Activated CD4-positive, alpha-beta memory T cell treated with anti-CD3 and anti-CD28 coated beads, Interleukin-2, amount 10 ng/mL, durations not matched to agents 7 days and 5 days (primary cell): ENCODE measurements at regions not wholly inside any gene's neighbourhood (a gene's known extent, or its start where the extent isn't known, plus 50 kb on each side); places are given as distances from the start of the nearest gene placed in this dataset.

Experiments used
- CTCF ChIA-PET: fragments of 350-600 bp; sonication (Branson Sonifier 250); formaldehyde crosslinking; loops from one replicate; lab custom pipeline; 2021; ENCODE audit warnings: antibody characterized with exemption, inconsistent platforms; lab: Charles Lee
- POLR2A ChIA-PET: fragments of 350-600 bp; sonication (Branson Sonifier 250); formaldehyde crosslinking; loops from one replicate; lab custom pipeline; 2021; ENCODE audit warnings: antibody characterized with exemption; lab: Charles Lee
- DNase-seq: peaks from one replicate; pipeline ENCODE4 v3.0.0-alpha.2; 2020
- H3K27ac Mint-ChIP-seq: one replicate; pipeline ENCODE4 v1.8.0; 2021; ENCODE audit warnings: mild to moderate bottlenecking, mixed read lengths
- H3K27me3 Mint-ChIP-seq: one replicate; pipeline ENCODE4 v1.8.0; 2021; ENCODE audit warnings: mixed read lengths
- H3K36me3 Mint-ChIP-seq: one replicate; pipeline ENCODE4 v1.8.0; 2021; ENCODE audit warnings: low read depth, mixed read lengths
- H3K4me1 Mint-ChIP-seq: one replicate; pipeline ENCODE4 v1.8.0; 2021; ENCODE audit warnings: mixed read lengths
- H3K4me3 Mint-ChIP-seq: one replicate; pipeline ENCODE4 v1.8.0; 2021; ENCODE audit warnings: mild to moderate bottlenecking, mixed read lengths
- H3K9me3 Mint-ChIP-seq: one replicate; pipeline ENCODE4 v1.8.0; 2021; ENCODE audit warnings: mixed read lengths

DNA sequence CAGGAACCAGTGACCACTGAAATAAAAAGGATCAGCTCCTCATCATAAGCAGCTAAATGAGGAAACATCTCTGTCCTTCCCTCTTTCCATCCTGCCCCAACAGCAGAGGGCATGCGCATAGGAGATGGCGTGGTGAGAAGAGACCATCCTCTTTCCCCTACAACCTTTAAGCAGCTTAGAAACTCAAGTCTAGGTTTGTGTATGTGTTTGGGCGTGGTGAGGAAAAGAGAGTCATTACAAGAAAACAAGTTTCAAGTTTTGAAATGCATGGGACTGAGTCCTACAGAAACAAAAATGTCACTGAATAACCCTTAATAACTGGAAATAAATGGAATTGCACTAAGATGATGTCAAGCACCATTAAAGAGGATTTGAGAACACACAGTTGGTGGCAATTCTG, 96.4 kb upstream of the IL12B start:
- Mint-ChIP-seq H3K4me1 (peaks cover 51% of the 10 kb centered on the region), H3K27ac (peak overlapping the region; percentile 66), H3K9me3 (peaks cover 3% of the 10 kb centered on the region), H3K4me3 (no peak overlapping the region), H3K36me3 (peaks cover 26% of the 10 kb centered on the region), H3K27me3 (peaks cover 28% of the 10 kb centered on the region)
- no peak for DNase-seq
- ChIA-PET CTCF (interaction anchor here (1.0 to 1.3 kb wide), 4 partner anchors 8 to 94 kb away, joined by 3 to 7 read pairs (median 4); no protein-coding TSS in a partner anchor), POLR2A (interaction anchor here (0.6 to 3.7 kb wide), 5 partner anchors 15 to 218 kb away, joined by 3 to 27 read pairs (median 4); no protein-coding TSS in a partner anchor)

DNA sequence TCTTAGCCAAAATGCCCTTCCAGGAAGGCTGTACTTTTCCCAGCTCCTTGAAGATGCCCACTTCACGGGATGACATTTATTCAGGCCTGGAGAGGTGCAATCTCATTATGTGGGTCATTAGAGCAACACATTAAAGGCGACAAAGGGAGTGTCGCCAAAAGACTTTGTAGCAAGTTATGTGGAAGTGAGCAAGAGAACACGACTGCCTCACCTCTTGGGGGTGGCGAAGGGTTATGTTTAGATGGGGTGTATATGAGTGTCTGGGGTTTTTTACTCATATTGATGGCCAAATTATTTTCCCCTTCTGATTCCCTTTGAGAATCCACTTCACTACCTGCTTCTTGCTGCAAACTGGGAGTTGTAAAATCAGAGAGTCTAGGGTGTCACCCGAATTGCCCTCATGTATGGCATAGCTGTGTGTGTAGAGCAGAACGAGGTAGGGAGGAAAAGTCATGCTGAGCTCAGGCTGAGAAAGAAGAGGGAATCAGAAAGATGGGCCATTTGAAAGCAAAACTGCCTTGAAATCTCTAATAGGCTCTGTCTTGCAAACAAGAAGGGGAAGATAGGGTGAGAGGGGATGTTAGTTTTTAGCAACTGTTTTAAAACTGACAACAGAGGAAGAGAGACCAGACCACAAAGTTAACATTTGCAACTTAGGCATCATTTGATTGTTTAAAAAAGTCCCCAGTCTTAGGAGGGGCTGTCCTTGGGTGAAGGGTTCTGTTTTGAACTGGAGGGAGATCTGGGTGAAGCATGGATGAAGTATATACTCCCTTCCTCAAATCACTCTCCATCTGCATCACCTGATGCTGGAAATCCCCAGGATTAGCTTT, 97.1 kb upstream of the IL12B start:
- peaks cover 54% of the 10 kb centered on the region for H3K4me1 Mint-ChIP-seq
- ChIA-PET CTCF (interaction anchor here (1.0 to 1.3 kb wide), 4 partner anchors 8 to 95 kb away, joined by 3 to 7 read pairs (median 4); no protein-coding TSS in a partner anchor), POLR2A (interaction anchor here (1.1 to 3.7 kb wide), 5 partner anchors 15 to 219 kb away, joined by 4 to 27 read pairs (median 5); no protein-coding TSS in a partner anchor)
- H3K9me3 Mint-ChIP-seq: peaks cover 3% of the 10 kb centered on the region
- peak overlapping the region; percentile 66 for H3K27ac Mint-ChIP-seq
- H3K27me3 Mint-ChIP-seq: peaks cover 32% of the 10 kb centered on the region
- no peak for DNase-seq
- peaks cover 26% of the 10 kb centered on the region for H3K36me3 Mint-ChIP-seq
- no peak overlapping the region for H3K4me3 Mint-ChIP-seq

DNA sequence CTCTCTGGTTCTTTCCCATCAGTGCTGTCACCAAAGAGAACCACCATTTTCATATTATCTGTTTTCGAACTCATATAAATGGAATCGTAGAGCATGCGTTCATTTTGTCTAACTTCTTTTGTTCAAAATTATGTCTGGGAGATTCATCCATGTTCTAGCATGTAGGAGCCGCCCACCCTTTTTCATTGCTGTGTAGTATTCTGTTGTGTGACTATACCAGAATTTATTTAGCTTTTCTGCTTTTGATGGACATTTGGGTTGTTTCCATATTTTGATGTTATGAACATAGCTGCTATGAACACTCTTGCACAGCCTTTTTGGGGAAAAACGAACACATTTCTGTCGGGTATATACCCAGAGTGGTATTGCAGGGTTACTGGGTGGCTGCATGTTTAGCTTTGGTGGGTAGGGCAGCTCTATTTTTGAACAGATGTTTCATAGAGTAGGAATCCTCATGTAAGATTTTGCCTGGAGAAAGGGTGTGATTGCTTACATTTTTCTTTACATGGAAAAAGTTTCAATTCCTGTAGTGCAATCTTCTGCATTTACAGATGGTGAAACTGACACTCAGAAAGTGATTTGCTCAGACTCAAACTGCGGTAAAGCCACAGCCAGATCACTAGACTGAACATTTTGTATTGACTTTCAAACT, 100.2 kb upstream of the IL12B start:
- peaks cover 49% of the 10 kb centered on the region for H3K27me3 Mint-ChIP-seq
- ChIA-PET CTCF (interaction anchor here (1.0 to 2.5 kb wide), 3 partner anchors 11 to 557 kb away, joined by 3 to 7 read pairs (median 4); no protein-coding TSS in a partner anchor), POLR2A (interaction anchor here (0.9 to 2.6 kb wide), 3 partner anchors 18 to 93 kb away, joined by 3 to 12 read pairs (median 3); no protein-coding TSS in a partner anchor)
- H3K27ac Mint-ChIP-seq: no peak overlapping the region
- H3K36me3 Mint-ChIP-seq: peaks cover 16% of the 10 kb centered on the region
- H3K4me3 Mint-ChIP-seq: no peak overlapping the region
- H3K9me3 Mint-ChIP-seq: peaks cover 3% of the 10 kb centered on the region
- peaks cover 48% of the 10 kb centered on the region for H3K4me1 Mint-ChIP-seq
- no peak for DNase-seq

DNA sequence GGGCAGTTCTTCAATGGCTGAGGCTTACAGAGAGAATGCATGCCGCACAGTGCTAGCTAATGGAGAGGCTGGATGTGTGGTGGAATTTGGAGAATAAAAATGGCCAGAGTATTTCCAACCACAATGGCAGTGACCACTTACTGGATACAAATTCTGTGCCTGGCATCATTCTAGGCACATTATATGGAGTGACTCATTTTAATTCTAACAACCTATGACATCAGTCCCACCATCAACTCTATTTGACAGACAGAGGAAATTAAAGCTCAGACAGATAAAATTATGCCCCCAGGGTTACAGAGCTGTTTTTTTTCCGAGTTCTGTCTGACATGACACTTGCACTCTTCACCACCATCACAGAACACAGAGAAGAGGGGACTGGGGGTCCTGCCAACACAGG, 105.6 kb upstream of the IL12B start:
- no peak overlapping the region for H3K4me3 Mint-ChIP-seq
- no peak overlapping the region for H3K27ac Mint-ChIP-seq
- ChIA-PET CTCF (no interaction called here), POLR2A (interaction anchor here (1.4 kb wide), 1 partner anchor 96 kb away, joined by 3 read pairs; no protein-coding TSS in a partner anchor)
- no peak for DNase-seq
- H3K9me3 Mint-ChIP-seq: no peaks in the 10 kb centered on the region
- H3K4me1 Mint-ChIP-seq: peaks cover 15% of the 10 kb centered on the region
- H3K27me3 Mint-ChIP-seq: peaks cover 68% of the 10 kb centered on the region
- no peaks in the 10 kb centered on the region for H3K36me3 Mint-ChIP-seq

DNA sequence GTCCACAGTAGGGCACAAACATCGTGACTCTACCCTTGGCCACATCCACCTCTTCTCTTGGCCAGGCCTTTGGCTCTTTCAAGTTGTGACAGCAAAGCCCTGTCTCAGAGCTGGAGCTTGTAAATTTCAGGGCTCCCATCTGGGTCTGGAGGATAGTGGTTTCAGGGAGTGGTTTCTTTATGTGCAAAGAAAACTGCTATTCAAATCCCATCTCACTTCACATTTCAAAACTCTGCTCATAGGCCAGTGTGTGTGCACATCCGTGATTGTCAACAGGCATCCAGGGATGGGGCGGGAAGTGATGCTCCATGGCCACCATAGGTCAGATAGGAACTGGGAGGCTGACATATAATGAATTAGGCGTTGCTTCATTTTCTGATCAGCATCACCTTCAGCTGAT, 107.8 kb upstream of the IL12B start:
- Mint-ChIP-seq H3K27ac (no peak overlapping the region), H3K4me1 (peaks cover 5% of the 10 kb centered on the region), H3K9me3 (no peaks in the 10 kb centered on the region), H3K4me3 (no peak overlapping the region), H3K36me3 (no peaks in the 10 kb centered on the region), H3K27me3 (peaks cover 61% of the 10 kb centered on the region)
- ChIA-PET CTCF (no interaction called here), POLR2A (no interaction called here)
- no peak for DNase-seq

DNA sequence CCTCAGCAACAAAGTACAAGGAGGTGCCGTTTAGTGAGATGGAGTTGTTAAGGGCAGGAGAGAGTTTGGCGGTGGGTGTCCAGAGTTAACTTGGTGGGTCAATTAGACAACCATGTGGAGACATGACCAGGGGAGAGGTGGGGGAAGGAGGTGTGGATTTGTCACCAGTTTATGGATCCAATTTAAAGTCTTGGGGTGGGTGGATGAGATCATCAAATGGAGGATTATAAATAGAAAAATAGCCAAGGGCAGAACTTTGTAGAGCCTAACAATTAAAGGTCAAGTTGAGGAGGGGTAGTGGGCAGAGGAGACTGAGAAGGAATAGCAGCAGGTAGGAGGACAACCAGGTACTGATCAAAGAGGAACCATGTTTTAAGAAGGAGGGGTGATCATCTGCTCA, 108.7 kb upstream of the IL12B start:
- ChIA-PET POLR2A (no interaction called here), CTCF (no interaction called here)
- DNase-seq: no peak
- no peak overlapping the region for H3K4me3 Mint-ChIP-seq
- no peak overlapping the region for H3K27ac Mint-ChIP-seq
- no peaks in the 10 kb centered on the region for H3K36me3 Mint-ChIP-seq
- no peaks in the 10 kb centered on the region for H3K9me3 Mint-ChIP-seq
- H3K27me3 Mint-ChIP-seq: peaks cover 55% of the 10 kb centered on the region
- peaks cover 5% of the 10 kb centered on the region for H3K4me1 Mint-ChIP-seq

DNA sequence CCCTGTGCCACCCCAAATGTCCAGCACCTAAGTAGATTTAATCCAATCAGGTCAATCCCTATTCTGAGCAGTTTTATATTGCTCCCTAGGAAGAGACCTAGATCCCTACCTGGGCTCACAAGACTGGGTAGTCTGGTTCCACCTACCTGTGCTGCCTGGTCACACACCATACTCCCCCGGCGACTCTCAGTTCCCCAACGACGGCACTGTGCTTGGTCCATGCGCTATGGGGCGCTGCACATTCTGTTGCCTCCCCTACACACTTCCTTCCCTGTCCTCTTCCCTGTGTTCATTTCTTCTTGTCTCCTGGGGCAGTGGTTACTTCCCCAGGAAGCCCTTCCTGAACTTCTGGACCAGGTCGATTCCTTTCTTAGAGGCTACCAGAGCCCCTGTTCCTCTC, 109.9 kb upstream of the IL12B start:
- Mint-ChIP-seq H3K4me3 (no peak overlapping the region), H3K36me3 (no peaks in the 10 kb centered on the region), H3K9me3 (no peaks in the 10 kb centered on the region), H3K4me1 (peaks cover 7% of the 10 kb centered on the region), H3K27me3 (peaks cover 57% of the 10 kb centered on the region), H3K27ac (no peak overlapping the region)
- ChIA-PET POLR2A (no interaction called here), CTCF (interaction anchor here (0.8 to 2.0 kb wide), 3 partner anchors 8 to 100 kb away, joined by 3 to 7 read pairs (median 4); no protein-coding TSS in a partner anchor)
- no peak for DNase-seq

DNA sequence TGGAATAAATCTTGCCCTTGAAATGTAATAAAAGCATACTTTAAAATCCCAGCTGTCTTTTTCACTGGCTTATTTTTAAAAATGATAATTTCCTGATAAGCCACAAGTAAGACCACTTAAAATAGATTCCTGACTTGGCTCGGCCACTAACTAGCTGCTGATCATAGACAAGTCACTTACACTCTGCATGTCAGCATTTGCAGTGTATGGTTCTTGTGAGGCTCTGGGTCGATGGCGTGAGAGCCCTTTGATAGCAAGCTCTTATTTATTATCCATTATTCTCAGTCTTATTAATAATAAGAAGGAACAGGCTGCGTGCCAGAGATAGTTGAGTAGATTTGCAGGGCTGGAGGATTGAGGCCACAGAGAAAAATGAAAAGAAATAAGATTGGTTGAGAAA, 110.7 kb upstream of the IL12B start:
- H3K9me3 Mint-ChIP-seq: no peaks in the 10 kb centered on the region
- H3K4me1 Mint-ChIP-seq: peaks cover 7% of the 10 kb centered on the region
- H3K36me3 Mint-ChIP-seq: no peaks in the 10 kb centered on the region
- H3K4me3 Mint-ChIP-seq: no peak overlapping the region
- DNase-seq: no peak
- peaks cover 59% of the 10 kb centered on the region for H3K27me3 Mint-ChIP-seq
- CTCF ChIA-PET: interaction anchor here (0.6 to 5.1 kb wide), 9 partner anchors 9 to 948 kb away, joined by 3 to 27 read pairs (median 5); partner anchors contain the start of gene IL12B
- POLR2A ChIA-PET: no interaction called here
- H3K27ac Mint-ChIP-seq: no peak overlapping the region

DNA sequence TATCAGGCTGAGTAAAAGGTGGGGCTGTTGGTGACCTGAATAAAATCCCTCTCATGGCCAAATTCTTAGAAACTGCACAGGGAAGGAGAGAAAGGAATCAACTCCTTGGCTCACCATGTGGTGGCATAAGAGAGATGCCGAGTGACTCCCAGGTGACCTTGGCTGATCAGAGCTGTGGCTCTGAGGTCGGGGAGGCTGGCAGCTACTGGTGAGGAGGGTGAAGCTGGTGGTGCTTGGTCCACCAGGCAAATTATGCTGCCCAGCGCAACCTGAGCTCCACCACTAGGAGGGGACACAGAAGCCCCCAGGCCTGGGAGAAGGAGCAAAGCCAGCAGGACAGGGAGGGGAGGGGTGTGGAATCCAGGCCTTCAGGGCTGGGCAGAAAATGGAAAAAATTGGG, 111.2 kb upstream of the IL12B start:
- DNase-seq: no peak
- ChIA-PET POLR2A (no interaction called here), CTCF (interaction anchor here (0.6 to 5.1 kb wide), 8 partner anchors 10 to 948 kb away, joined by 3 to 27 read pairs (median 5); partner anchors contain the start of gene IL12B)
- no peaks in the 10 kb centered on the region for H3K36me3 Mint-ChIP-seq
- H3K4me3 Mint-ChIP-seq: no peak overlapping the region
- H3K27ac Mint-ChIP-seq: no peak overlapping the region
- H3K9me3 Mint-ChIP-seq: no peaks in the 10 kb centered on the region
- peaks cover 7% of the 10 kb centered on the region for H3K4me1 Mint-ChIP-seq
- H3K27me3 Mint-ChIP-seq: peaks cover 60% of the 10 kb centered on the region

DNA sequence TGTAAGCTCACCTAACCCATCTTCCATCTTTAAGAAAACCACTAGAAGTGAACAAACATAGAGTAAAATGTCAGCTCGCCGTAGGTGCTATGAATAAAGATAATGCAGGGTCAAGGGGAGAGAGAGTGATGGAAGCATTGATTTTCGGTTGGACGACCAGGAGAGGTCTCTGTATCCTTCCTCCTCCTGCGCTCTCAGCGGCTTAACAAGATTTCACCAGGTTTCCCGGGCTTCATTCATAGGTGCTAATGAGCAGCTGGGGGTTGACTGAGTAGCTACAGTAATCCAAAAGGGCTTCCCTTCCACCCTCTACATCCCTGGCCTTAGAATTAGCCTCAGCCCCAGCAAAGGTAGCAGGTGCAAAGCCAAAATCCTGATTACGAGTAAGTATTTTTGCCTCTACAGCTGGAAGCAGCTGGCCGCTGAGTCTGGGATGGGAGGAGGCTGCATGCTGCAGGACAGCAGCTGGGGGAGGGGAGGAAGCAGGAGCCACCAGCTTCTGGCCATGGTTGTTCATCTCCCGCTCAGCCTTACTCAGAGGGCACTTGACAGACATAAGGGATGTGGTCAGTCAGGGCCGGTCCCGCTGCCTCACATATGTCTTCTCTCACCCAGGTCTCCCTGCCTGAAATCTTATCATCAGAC, 112.0 kb upstream of the IL12B start:
- ChIA-PET POLR2A (interaction anchor here (0.5 to 1.6 kb wide), 2 partner anchors 33 to 56 kb away, joined by 4 read pairs; no protein-coding TSS in a partner anchor), CTCF (interaction anchor here (1.3 to 5.1 kb wide), 5 partner anchors 11 to 545 kb away, joined by 5 to 27 read pairs (median 7); no protein-coding TSS in a partner anchor)
- peaks cover 57% of the 10 kb centered on the region for H3K27me3 Mint-ChIP-seq
- DNase-seq: no peak
- no peaks in the 10 kb centered on the region for H3K36me3 Mint-ChIP-seq
- no peaks in the 10 kb centered on the region for H3K9me3 Mint-ChIP-seq
- H3K27ac Mint-ChIP-seq: no peak overlapping the region
- no peak overlapping the region for H3K4me3 Mint-ChIP-seq
- H3K4me1 Mint-ChIP-seq: peaks cover 7% of the 10 kb centered on the region

DNA sequence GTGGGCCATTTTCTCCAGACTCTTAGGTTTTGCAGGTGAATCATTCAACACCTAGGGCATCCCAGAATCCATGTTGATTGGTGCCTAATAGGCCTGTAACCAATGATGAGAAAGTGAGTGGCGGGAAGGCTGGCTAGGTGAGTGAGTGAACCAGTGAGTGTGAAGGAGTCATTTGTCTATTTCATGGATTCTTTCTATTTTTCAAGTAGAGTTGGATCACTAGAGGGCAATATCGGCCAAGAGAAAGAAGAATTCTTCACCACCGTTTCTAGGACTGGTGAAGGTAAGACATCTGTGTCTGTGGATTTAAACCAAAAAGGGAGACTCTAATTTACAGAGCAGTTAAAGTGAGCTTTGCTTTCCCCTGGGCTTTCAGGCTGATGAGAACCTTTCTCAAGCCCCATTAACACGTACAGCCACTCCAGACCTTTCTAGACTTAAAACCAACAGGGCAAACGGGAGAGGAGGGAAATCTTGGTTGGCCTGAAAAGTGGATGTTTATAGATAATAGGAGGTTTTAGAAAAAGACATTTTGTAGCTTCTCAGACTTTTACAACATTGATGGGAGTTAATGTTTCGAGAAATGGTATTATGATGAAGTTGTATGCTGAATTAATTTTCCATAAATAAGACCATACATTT, 114.3 kb upstream of the IL12B start:
- no peak overlapping the region for H3K4me3 Mint-ChIP-seq
- DNase-seq: no peak
- H3K36me3 Mint-ChIP-seq: no peaks in the 10 kb centered on the region
- no peak overlapping the region for H3K27ac Mint-ChIP-seq
- ChIA-PET POLR2A (interaction anchor here (0.9 to 1.3 kb wide), 2 partner anchors 22 to 543 kb away, joined by 3 to 4 read pairs; no protein-coding TSS in a partner anchor), CTCF (interaction anchor here (0.6 to 5.1 kb wide), 8 partner anchors 10 to 542 kb away, joined by 3 to 27 read pairs (median 4); no protein-coding TSS in a partner anchor)
- peaks cover 59% of the 10 kb centered on the region for H3K27me3 Mint-ChIP-seq
- peaks cover 7% of the 10 kb centered on the region for H3K4me1 Mint-ChIP-seq
- H3K9me3 Mint-ChIP-seq: no peaks in the 10 kb centered on the region

DNA sequence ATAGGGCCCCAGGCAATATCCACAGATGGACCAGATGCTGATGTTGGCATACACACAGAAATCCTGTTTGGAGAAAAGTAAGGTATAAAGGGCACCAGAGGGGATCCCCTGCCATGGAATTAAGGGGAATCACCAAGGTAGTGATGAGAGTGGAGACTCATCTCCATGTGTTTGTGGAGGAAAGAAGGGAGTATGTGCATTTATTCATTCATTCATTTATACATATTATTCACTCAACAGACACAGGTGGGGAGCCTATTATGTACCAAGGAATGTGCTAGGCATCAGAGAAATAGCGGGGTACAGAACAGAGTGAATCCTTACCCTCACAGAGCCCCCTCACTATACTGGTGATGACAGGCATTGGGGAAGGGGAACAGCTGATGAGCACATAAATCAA, 116.8 kb upstream of the IL12B start:
- Mint-ChIP-seq H3K4me3 (no peak overlapping the region), H3K36me3 (no peaks in the 10 kb centered on the region), H3K4me1 (peaks cover 2% of the 10 kb centered on the region), H3K9me3 (no peaks in the 10 kb centered on the region), H3K27me3 (peaks cover 67% of the 10 kb centered on the region), H3K27ac (no peak overlapping the region)
- ChIA-PET POLR2A (no interaction called here), CTCF (no interaction called here)
- DNase-seq: no peak
